Bronchial epithelial cell (primary cell): ENCODE measurements at regions not wholly inside any gene's neighbourhood (a gene's known extent, or its start where the extent isn't known, plus 50 kb on each side); places are given as distances from the start of the nearest gene placed in this dataset.

ENCODE experiments used
- DNase-seq: peaks from one replicate; pipeline ENCODE4 v3.0.0-alpha.2; 2010; ENCODE audit warnings: low read depth
- FAIRE-seq: peaks from 2 replicates; lab custom pipeline; 2011; peaks lifted over from hg19 to GRCh38; lab: Jason Lieb, UNC
- H3K27me3 ChIP-seq: 2 replicates; pipeline ENCODE4 v1.5.1; 2011; ENCODE audit warnings: low read length; ENCODE audit not compliant: control insufficient read depth, insufficient read depth
- H3K36me3 ChIP-seq: 2 replicates; pipeline ENCODE4 v1.5.1; 2011; ENCODE audit warnings: low read length; ENCODE audit not compliant: control insufficient read depth, insufficient read depth
- H3K4me3 ChIP-seq: 2 replicates; pipeline ENCODE4 v1.5.1; 2011; ENCODE audit warnings: mild to moderate bottlenecking, low read depth, low read length, control low read depth
- TF ChIP-seq, protein P1 (sequence below): IDR thresholded peaks from 2 replicates; pipeline ENCODE4 v1.5.1; 2011; ENCODE audit warnings: mild to moderate bottlenecking, moderate library complexity, low read length, control low read depth, inconsistent platforms; ENCODE audit not compliant: insufficient read depth, severe bottlenecking

DNA sequence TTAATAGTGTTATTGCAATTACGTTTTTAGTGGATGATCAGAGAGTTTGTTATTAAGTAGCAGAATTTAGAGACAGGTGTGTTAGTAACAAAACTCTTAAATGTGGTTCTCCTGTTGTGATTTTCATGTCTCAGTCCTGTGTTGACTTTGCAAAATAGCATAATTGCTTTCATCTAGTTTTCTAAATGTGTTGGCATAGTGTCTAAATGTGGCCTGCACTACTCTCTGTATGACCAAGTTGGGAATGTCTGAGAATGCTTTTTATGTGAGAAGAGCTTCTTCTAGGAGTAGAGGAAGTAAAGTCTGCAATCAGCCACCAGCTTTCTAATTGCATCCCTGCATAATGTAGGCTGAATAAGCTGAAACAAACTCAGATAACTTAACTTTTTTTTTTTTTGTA is 158.6 kb upstream of the FAT1 start:
- FAIRE-seq = no peak
- TF ChIP-seq, protein P1, sequence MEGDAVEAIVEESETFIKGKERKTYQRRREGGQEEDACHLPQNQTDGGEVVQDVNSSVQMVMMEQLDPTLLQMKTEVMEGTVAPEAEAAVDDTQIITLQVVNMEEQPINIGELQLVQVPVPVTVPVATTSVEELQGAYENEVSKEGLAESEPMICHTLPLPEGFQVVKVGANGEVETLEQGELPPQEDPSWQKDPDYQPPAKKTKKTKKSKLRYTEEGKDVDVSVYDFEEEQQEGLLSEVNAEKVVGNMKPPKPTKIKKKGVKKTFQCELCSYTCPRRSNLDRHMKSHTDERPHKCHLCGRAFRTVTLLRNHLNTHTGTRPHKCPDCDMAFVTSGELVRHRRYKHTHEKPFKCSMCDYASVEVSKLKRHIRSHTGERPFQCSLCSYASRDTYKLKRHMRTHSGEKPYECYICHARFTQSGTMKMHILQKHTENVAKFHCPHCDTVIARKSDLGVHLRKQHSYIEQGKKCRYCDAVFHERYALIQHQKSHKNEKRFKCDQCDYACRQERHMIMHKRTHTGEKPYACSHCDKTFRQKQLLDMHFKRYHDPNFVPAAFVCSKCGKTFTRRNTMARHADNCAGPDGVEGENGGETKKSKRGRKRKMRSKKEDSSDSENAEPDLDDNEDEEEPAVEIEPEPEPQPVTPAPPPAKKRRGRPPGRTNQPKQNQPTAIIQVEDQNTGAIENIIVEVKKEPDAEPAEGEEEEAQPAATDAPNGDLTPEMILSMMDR = no peak
- no peak overlapping the region for H3K4me3 ChIP-seq
- H3K36me3 ChIP-seq = no peaks in the 10 kb centered on the region
- H3K27me3 ChIP-seq = no peaks in the 10 kb centered on the region
- DNase-seq = no peak

DNA sequence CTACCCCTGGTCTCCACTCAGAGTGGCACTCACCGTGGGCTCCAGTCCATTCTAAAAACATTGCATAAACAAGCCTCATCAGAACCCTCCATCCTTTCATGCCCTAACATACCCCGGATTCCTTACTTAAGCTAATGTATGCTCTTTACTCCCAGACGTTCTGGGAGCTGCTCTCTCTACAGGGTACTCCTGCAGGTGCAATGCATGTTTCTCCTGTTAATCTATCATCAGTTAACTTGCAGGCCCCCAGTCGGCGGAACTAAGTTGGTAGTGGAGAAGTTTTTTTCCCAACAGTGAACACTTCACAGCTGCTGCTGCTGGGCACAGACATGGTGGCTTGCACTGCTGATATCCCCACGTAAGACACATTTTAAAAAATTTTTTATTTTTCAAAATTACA is 161.6 kb upstream of the FAT1 start:
- no peak for FAIRE-seq
- TF ChIP-seq, protein P1 = no peak
- DNase-seq = no peak
- H3K27me3 ChIP-seq = no peaks in the 10 kb centered on the region
- no peaks in the 10 kb centered on the region for H3K36me3 ChIP-seq
- H3K4me3 ChIP-seq = no peak overlapping the region

DNA sequence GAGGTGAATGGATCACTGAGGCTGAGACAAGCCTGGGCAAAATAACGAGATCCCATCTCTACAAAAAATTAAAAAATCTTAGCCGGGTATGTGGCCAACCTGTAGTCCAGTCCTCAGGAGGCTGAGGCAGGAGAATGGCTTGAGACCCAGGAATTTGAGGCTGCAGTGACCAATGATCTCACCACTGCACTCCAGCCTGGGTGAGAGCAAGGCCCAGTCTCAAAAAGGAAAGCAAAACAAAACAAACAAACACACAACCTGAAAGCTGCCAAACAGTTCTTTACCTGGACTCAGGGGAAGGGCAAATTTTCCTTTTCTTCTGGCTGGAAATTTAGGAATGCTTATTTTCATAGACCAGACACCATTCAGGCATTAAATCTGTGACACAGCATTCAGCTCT is 163.1 kb upstream of the FAT1 start:
- H3K36me3 ChIP-seq = no peaks in the 10 kb centered on the region
- FAIRE-seq = no peak
- H3K27me3 ChIP-seq = no peaks in the 10 kb centered on the region
- no peak for DNase-seq
- TF ChIP-seq, protein P1 = no peak
- no peak overlapping the region for H3K4me3 ChIP-seq

DNA sequence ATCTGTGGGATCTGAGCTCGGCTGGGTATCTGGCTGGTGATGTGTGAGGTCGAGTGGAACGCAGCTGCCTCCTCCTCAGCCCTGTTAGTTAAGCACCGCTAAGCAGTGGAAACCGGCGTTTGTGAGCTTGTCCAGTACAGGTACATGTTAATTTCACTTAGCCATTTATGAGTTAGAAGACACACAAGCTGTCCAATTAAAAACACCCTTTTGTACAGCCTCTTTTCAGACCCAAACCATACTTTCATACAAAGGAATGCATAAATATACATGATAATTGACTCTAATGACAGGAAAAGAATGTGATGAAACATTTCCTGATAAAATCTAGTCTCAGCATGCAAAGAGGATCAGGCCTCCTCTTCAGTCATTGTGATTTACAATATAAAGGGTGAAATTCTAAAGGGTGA is 163.6 kb upstream of the FAT1 start:
- Histone ChIP-seq H3K27me3 (no peaks in the 10 kb centered on the region), H3K4me3 (no peak overlapping the region), H3K36me3 (no peaks in the 10 kb centered on the region)
- TF ChIP-seq, protein P1 = no peak
- FAIRE-seq (no peak), DNase-seq (peak; percentile 85)

DNA sequence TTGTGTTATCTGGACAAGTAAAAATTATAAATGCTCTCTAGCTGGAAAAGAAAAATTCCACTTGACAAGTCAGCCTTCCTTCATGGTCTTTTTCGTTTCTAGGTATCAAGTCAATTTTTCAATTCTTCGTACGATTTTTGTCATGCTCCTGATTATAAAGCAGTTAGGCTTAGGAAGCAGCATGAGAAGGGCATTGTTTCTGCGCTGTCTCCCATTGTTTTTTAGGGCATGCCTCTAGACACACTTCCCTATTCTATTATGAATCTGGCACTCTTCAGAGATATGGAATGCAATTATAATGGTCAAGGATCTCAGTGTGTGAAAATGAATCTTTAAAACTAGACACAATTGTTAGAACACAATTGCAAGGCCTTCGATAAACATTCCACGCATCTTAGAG is 164.1 kb upstream of the FAT1 start:
- Histone ChIP-seq H3K4me3 (no peak overlapping the region), H3K36me3 (no peaks in the 10 kb centered on the region)
- FAIRE-seq = no peak

More for the DNA sequence above, 164.1 kb upstream of the FAT1 start:
- TF ChIP-seq, protein P1 = no peak
- DNase-seq = no peak
- H3K27me3 ChIP-seq = no peaks in the 10 kb centered on the region
